ENCODE measurements at regions not wholly inside any gene's neighbourhood (a gene's known extent, or its start where the extent isn't known, plus 50 kb on each side); places are given as distances from the start of the nearest gene placed in this dataset.
A peak's percentile ranks its signal among the peaks of the same experiment; 100 is the strongest.

GRCh38 chr20:58058421-58059259 is 169.8 kb downstream of the ANKRD60 start:
- DNase-seq: no peak

GRCh38 chr20:58056921-58057686 is 171.3 kb downstream of the ANKRD60 start:
- no peak for DNase-seq

GRCh38 chr20:58056021-58056591 is 172.3 kb downstream of the ANKRD60 start:
- DNase-seq: no peak

- no peak for DNase-seq
These were observed 173.6 kb downstream of the ANKRD60 start for GRCh38 chr20:58054780-58055373.

- no peak for DNase-seq
These were observed 174.2 kb downstream of the ANKRD60 start for GRCh38 chr20:58054082-58054779.

GRCh38 chr20:58053391-58054055 is 174.9 kb downstream of the ANKRD60 start:
- no peak for DNase-seq

- no peak for DNase-seq
These were observed 177.1 kb downstream of the ANKRD60 start for GRCh38 chr20:58051367-58051766.

GRCh38 chr20:58048096-58048702 is 180.3 kb downstream of the ANKRD60 start:
- peak; percentile 71 for DNase-seq

GRCh38 chr20:58046311-58046710 is 182.1 kb downstream of the ANKRD60 start:
- DNase-seq: no peak

GRCh38 chr20:58045579-58045978 is 182.9 kb downstream of the ANKRD60 start:
- no peak for DNase-seq

- no peak for DNase-seq
These were observed 183.4 kb downstream of the ANKRD60 start for GRCh38 chr20:58044931-58045555.

GRCh38 chr20:58044286-58044685 is 184.2 kb downstream of the ANKRD60 start:
- DNase-seq: no peak

- no peak for DNase-seq
These were observed 185.0 kb downstream of the ANKRD60 start for GRCh38 chr20:58043236-58044140.

- DNase-seq: no peak
These were observed 185.9 kb downstream of the ANKRD60 start for GRCh38 chr20:58042591-58042990.

- DNase-seq: no peak
These were observed 187.8 kb downstream of the ANKRD60 start for GRCh38 chr20:58040447-58041290.

GRCh38 chr20:58039274-58040092 is 189.0 kb downstream of the ANKRD60 start:
- no peak for DNase-seq

GRCh38 chr20:58038123-58038654 is 190.3 kb downstream of the ANKRD60 start:
- DNase-seq: no peak

GRCh38 chr20:58037631-58038030 is 190.8 kb downstream of the ANKRD60 start:
- DNase-seq: no peak
